ENCODE measurements at regions not wholly inside any gene's neighbourhood (a gene's known extent, or its start where the extent isn't known, plus 50 kb on each side); places are given as distances from the start of the nearest gene placed in this dataset.

DNA sequence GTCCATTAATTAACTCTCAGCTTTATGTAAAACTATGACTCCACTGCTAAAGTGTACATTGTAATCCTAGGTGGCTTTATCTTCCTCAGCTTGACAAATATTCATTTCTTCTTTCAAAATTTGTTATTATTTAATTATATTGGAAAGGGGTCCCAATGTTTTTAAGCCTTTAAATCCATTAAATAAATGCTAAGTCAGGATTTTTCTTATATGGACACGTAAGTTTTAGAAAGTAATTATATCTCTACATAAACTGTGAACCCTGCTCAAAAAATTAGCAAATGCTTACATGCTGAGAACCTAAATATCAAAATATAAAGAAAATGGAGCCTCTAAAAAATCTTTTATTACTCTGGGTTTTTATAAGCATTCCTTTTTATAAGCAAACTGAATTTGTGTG lies 78.2 kb upstream of the MIR17HG start:
- TF ChIP-seq, protein P1, sequence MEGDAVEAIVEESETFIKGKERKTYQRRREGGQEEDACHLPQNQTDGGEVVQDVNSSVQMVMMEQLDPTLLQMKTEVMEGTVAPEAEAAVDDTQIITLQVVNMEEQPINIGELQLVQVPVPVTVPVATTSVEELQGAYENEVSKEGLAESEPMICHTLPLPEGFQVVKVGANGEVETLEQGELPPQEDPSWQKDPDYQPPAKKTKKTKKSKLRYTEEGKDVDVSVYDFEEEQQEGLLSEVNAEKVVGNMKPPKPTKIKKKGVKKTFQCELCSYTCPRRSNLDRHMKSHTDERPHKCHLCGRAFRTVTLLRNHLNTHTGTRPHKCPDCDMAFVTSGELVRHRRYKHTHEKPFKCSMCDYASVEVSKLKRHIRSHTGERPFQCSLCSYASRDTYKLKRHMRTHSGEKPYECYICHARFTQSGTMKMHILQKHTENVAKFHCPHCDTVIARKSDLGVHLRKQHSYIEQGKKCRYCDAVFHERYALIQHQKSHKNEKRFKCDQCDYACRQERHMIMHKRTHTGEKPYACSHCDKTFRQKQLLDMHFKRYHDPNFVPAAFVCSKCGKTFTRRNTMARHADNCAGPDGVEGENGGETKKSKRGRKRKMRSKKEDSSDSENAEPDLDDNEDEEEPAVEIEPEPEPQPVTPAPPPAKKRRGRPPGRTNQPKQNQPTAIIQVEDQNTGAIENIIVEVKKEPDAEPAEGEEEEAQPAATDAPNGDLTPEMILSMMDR (IDR thresholded peaks at IDR 0.05; ENCODE audit: insufficient read depth, low read length): no peak
- TF ChIP-seq POLR2AphosphoS5 (IDR thresholded peaks at IDR 0.05; ENCODE audit: low read depth): no peak
